Liver (tissue), 8 donors: ENCODE measurements at regions not wholly inside any gene's neighbourhood (a gene's known extent, or its start where the extent isn't known, plus 50 kb on each side); places are given as distances from the start of the nearest gene placed in this dataset.

Experiments used
- DNase-seq: peaks from one replicate; pipeline ENCODE4 v3.0.0-alpha.2; 2017; ENCODE audit warnings: low spot score
- H3K27ac ChIP-seq, 2 donors: one replicate each; pipeline ENCODE4 v1.7.0; 2013; ENCODE audit warnings: inconsistent platforms in 2 of 2, low read length in 2 of 2, control low read depth in 1 of 2, low read depth in 1 of 2, mild to moderate bottlenecking in 1 of 2
- H3K27me3 ChIP-seq, 4 donors: one replicate each; pipeline versions ENCODE4 v1.6.1 to v1.7.0; 2013; ENCODE audit warnings: low read length in 3 of 4, inconsistent platforms in 1 of 4, mild to moderate bottlenecking in 1 of 4, moderate library complexity in 1 of 4; ENCODE audit not compliant: control insufficient read depth in 4 of 4, insufficient read depth in 4 of 4
- H3K36me3 ChIP-seq, 4 donors: one replicate each; pipeline versions ENCODE4 v1.6.1 to v1.7.0; 2013; ENCODE audit warnings: low read length in 3 of 4, mild to moderate bottlenecking in 3 of 4, low read depth in 1 of 4, moderate library complexity in 1 of 4; ENCODE audit not compliant: control insufficient read depth in 4 of 4, insufficient read depth in 3 of 4
- H3K4me1 ChIP-seq, 4 donors: one replicate each; pipeline versions ENCODE4 v1.6.1 to v1.7.0; 2013; ENCODE audit warnings: low read length in 3 of 4, mild to moderate bottlenecking in 3 of 4, moderate library complexity in 1 of 4; ENCODE audit not compliant: control insufficient read depth in 4 of 4, insufficient read depth in 4 of 4
- H3K4me3 ChIP-seq, 3 donors: one replicate each; pipeline versions ENCODE4 v1.6.1 to v1.7.0; 2013; ENCODE audit warnings: low read length in 3 of 3, control low read depth in 1 of 3, low read depth in 1 of 3, mild to moderate bottlenecking in 1 of 3
- H3K9ac ChIP-seq, 2 donors: one replicate each; pipeline ENCODE4 v1.7.0; 2013; ENCODE audit warnings: low read length in 2 of 2, mild to moderate bottlenecking in 2 of 2, moderate library complexity in 2 of 2, control low read depth in 1 of 2, low read depth in 1 of 2
- H3K9me3 ChIP-seq, 4 donors: one replicate each; pipeline versions ENCODE4 v1.6.1 to v1.7.0; 2013; ENCODE audit warnings: low read length in 3 of 4; ENCODE audit not compliant: control insufficient read depth in 4 of 4
- CTCF ChIP-seq: fragments of 150-350 bp; IDR thresholded peaks from 2 replicates; pipeline ENCODE4 v1.5.1; 2017; ENCODE audit warnings: improper control_type of control experiment, low read depth, low read length; ENCODE audit not compliant: missing input control
- EGR1 ChIP-seq, 2 donors: IDR thresholded peaks; 2 replicates each; pipeline ENCODE4 v1.6.1; 2016 to 2018; ENCODE audit warnings: antibody characterized with exemption in 2 of 2, low read depth in 2 of 2
- FOXA1 ChIP-seq: IDR thresholded peaks from 2 replicates; pipeline ENCODE4 v1.6.1; 2016; ENCODE audit warnings: antibody characterized with exemption
- GABPA ChIP-seq, 2 donors: IDR thresholded peaks in 1 of 2; conservative IDR thresholded peaks in 1 of 2; 2 replicates each; pipeline ENCODE4 v1.6.1; 2016; ENCODE audit warnings: antibody characterized with exemption in 2 of 2, mild to moderate bottlenecking in 1 of 2, moderate library complexity in 1 of 2
- HNF4A ChIP-seq, 2 donors: conservative IDR thresholded peaks; 2 replicates each; pipeline ENCODE4 v1.6.1; 2016; ENCODE audit warnings: antibody characterized with exemption in 2 of 2, mild to moderate bottlenecking in 2 of 2
- HNF4G ChIP-seq: IDR thresholded peaks from 2 replicates; pipeline ENCODE4 v1.6.1; 2016; ENCODE audit warnings: antibody characterized with exemption
- JUND ChIP-seq, 2 donors: IDR thresholded peaks; 2 replicates each; pipeline ENCODE4 v1.6.1; 2016; ENCODE audit warnings: antibody characterized with exemption in 2 of 2
- NR2F2 ChIP-seq: IDR thresholded peaks from 2 replicates; pipeline ENCODE4 v1.6.1; 2016; ENCODE audit warnings: antibody characterized with exemption
- RAD21 ChIP-seq, 2 donors: IDR thresholded peaks; 2 replicates each; pipeline ENCODE4 v1.6.1; 2016; ENCODE audit warnings: antibody characterized with exemption in 2 of 2, mild to moderate bottlenecking in 2 of 2
- REST ChIP-seq: IDR thresholded peaks from 2 replicates; pipeline ENCODE4 v1.6.1; 2016; ENCODE audit warnings: antibody characterized with exemption, mild to moderate bottlenecking
- RXRA ChIP-seq, 2 donors: IDR thresholded peaks; 2 replicates each; pipeline ENCODE4 v1.6.1; 2017 to 2018; ENCODE audit warnings: antibody characterized with exemption in 2 of 2, mild to moderate bottlenecking in 1 of 2
- SP1 ChIP-seq: IDR thresholded peaks from 2 replicates; pipeline ENCODE4 v1.6.1; 2018; ENCODE audit warnings: antibody characterized with exemption, mild to moderate bottlenecking
- TAF1 ChIP-seq: conservative IDR thresholded peaks from 2 replicates; pipeline ENCODE4 v1.6.1; 2016; ENCODE audit warnings: antibody characterized with exemption, mild to moderate bottlenecking
- YY1 ChIP-seq: IDR thresholded peaks from 2 replicates; pipeline ENCODE4 v1.6.1; 2016; ENCODE audit warnings: antibody characterized with exemption, mild to moderate bottlenecking
- ZBTB33 ChIP-seq: IDR thresholded peaks from 2 replicates; pipeline ENCODE4 v1.6.1; 2016; ENCODE audit warnings: antibody characterized with exemption
- WGBS: extraction: QIAGEN DNeasy Blood & Tissue Kit; methylation state at CpG from one replicate; pipeline ENCODE4 v1.1.7; 2013; 5-methylcytosine and 5-hydroxymethylcytosine counted together
- TF ChIP-seq, protein P1 (sequence below): IDR thresholded peaks from 2 replicates; pipeline ENCODE4 v1.6.1; 2016; ENCODE audit warnings: antibody characterized with exemption
- TF ChIP-seq, protein P2 (sequence below): IDR thresholded peaks from 2 replicates; pipeline ENCODE4 v1.6.1; 2016; ENCODE audit warnings: antibody characterized with exemption
- donor health status: healthy.
- donor health status: healthy.
- donor health status: healthy.
- donor health status: healthy.
- donor health status: healthy.

DNA sequence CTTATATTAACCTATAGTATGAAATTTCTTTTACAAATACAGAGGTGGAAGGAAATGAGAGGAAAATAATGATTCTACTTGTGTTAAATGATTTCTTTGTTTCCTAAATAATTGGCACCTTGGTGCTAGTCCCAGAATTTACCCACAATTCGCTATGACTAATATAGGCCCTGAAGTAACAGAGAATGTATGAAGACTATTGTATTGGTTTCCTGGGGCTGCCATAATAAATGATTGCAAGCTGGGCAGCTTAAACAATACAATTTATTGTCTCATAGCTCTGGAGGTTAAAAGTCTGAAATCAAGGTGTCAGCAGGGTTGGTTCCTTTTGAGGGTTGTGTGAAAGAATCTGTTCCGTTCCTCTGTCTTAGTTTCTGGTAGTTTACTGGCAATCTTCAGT lies 74.8 kb upstream of the GPRIN3 start:
- H3K27ac ChIP-seq, result no peak overlapping the region
- H3K4me1 ChIP-seq, result no peaks in the 10 kb centered on the region
- H3K9ac ChIP-seq, result no peak overlapping the region
- H3K36me3 ChIP-seq, result no peaks in the 10 kb centered on the region
- no peak overlapping the region for H3K4me3 ChIP-seq
- TF ChIP-seq REST (no peak), RAD21 (IDR thresholded peaks at IDR 0.05) (no peak), RXRA (IDR thresholded peaks at IDR 0.05) (no peak), FOXA1 (no peak), ZBTB33 (no peak), CTCF (no peak), TAF1 (no peak), HNF4A (conservative IDR thresholded peaks at IDR 0.05) (no peak), SP1 (no peak), JUND (IDR thresholded peaks at IDR 0.05) (no peak), YY1 (no peak), NR2F2 (no peak), HNF4G (no peak)
- TF ChIP-seq, protein P1, sequence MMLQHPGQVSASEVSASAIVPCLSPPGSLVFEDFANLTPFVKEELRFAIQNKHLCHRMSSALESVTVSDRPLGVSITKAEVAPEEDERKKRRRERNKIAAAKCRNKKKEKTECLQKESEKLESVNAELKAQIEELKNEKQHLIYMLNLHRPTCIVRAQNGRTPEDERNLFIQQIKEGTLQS, result no peak
- TF ChIP-seq, protein P2, sequence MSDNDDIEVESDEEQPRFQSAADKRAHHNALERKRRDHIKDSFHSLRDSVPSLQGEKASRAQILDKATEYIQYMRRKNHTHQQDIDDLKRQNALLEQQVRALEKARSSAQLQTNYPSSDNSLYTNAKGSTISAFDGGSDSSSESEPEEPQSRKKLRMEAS, result no peak
- DNase-seq, result no peak
- peaks cover 0 to 3% (median under 1%) of the 10 kb centered on the region in 4 donors for H3K9me3 ChIP-seq
- 81% methylated on average over 2 of the region's 2 CpGs for WGBS
- H3K27me3 ChIP-seq, result no peaks in the 10 kb centered on the region

- no peak for DNase-seq
- 72% methylated on average over 1 of the region's 1 CpG for WGBS
- Histone ChIP-seq H3K4me3 (no peak overlapping the region), H3K9ac (no peak overlapping the region), H3K4me1 (no peaks in the 10 kb centered on the region), H3K9me3 (peaks cover 0 to 3% (median under 1%) of the 10 kb centered on the region in 4 donors), H3K27me3 (no peaks in the 10 kb centered on the region), H3K36me3 (no peaks in the 10 kb centered on the region), H3K27ac (no peak overlapping the region)
- no peak for TF ChIP-seq TAF1
- TF ChIP-seq ZBTB33, result no peak
- no peak for TF ChIP-seq GABPA (IDR thresholded peaks at IDR 0.05 in 1 of 2, conservative IDR thresholded peaks at IDR 0.05 in 1 of 2)
- no peak for TF ChIP-seq NR2F2
- TF ChIP-seq HNF4A (conservative IDR thresholded peaks at IDR 0.05), result no peak
- TF ChIP-seq YY1, result no peak
- TF ChIP-seq, protein P1, result no peak
- TF ChIP-seq, protein P2, result no peak
- no peak for TF ChIP-seq REST
- TF ChIP-seq EGR1 (IDR thresholded peaks at IDR 0.05; ENCODE audit: low read depth in 2 of 2), result no peak
- no peak for TF ChIP-seq JUND (IDR thresholded peaks at IDR 0.05)
Measured at GRCh38 chr4:89380980-89381379, 73.4 kb upstream of the GPRIN3 start.
